Loucy (cell line): ENCODE measurements at regions not wholly inside any gene's neighbourhood (a gene's known extent, or its start where the extent isn't known, plus 50 kb on each side); places are given as distances from the start of the nearest gene placed in this dataset.

Source experiments
- H2AFZ ChIP-seq: fragments of 200-600 bp; sonication (generic); 2 replicates; pipeline ENCODE4 v1.6.0; 2016; ENCODE audit warnings: antibody characterized with exemption, mild to moderate bottlenecking, low read length, moderate library complexity
- H3F3A ChIP-seq: fragments of 200-600 bp; 2 replicates; pipeline ENCODE4 v1.6.0; 2016; ENCODE audit warnings: antibody characterized with exemption, low read depth, mild to moderate bottlenecking
- H3K27me3 ChIP-seq: fragments of 200-600 bp; sonication (generic); 2 replicates; pipeline ENCODE4 v1.6.1; 2014; ENCODE audit warnings: low read length, mild to moderate bottlenecking; ENCODE audit not compliant: insufficient read depth, poor library complexity, severe bottlenecking
- H3K36me3 ChIP-seq: fragments of 200-600 bp; sonication (generic); 2 replicates; pipeline ENCODE4 v1.6.1; 2016; ENCODE audit warnings: low read length; ENCODE audit not compliant: insufficient read depth
- H3K4me1 ChIP-seq: fragments of 200-600 bp; sonication (generic); 2 replicates; pipeline ENCODE4 v1.5.1; 2014; ENCODE audit warnings: low read length, mild to moderate bottlenecking; ENCODE audit not compliant: insufficient read depth, poor library complexity, severe bottlenecking
- H3K4me2 ChIP-seq: fragments of 200-600 bp; sonication (generic); 2 replicates; pipeline ENCODE4 v1.6.0; 2014; ENCODE audit warnings: antibody characterized with exemption, low read length, low read depth, mild to moderate bottlenecking; ENCODE audit not compliant: poor library complexity, severe bottlenecking
- H3K4me3 ChIP-seq: fragments of 200-600 bp; sonication (generic); 2 replicates; pipeline ENCODE4 v1.5.1; 2014; ENCODE audit warnings: low read length, mild to moderate bottlenecking, mixed read lengths; ENCODE audit not compliant: poor library complexity, severe bottlenecking
- H3K79me2 ChIP-seq: fragments of 200-600 bp; sonication (generic); 2 replicates; pipeline ENCODE4 v1.6.1; 2014; ENCODE audit warnings: low read length; ENCODE audit not compliant: insufficient read depth
- H3K9ac ChIP-seq: fragments of 200-600 bp; sonication (generic); 2 replicates; pipeline ENCODE4 v1.6.0; 2014; ENCODE audit warnings: mild to moderate bottlenecking, low read depth, low read length, moderate library complexity; ENCODE audit not compliant: poor library complexity, severe bottlenecking
- H3K9me2 ChIP-seq: fragments of 200-600 bp; sonication (generic); replicated peaks from 2 replicates; pipeline ENCODE4 v1.6.1; 2016; ENCODE audit warnings: low read depth, low read length, mixed read lengths
- H3K9me3 ChIP-seq: fragments of 200-600 bp; sonication (generic); 2 replicates; pipeline ENCODE4 v1.6.1; 2014; ENCODE audit warnings: mild to moderate bottlenecking, antibody characterized with exemption, low read length, low read depth; ENCODE audit not compliant: insufficient read depth
- H4K20me1 ChIP-seq: fragments of 200-600 bp; sonication (generic); 2 replicates; pipeline ENCODE4 v1.6.0; 2014; ENCODE audit warnings: antibody characterized with exemption, low read length, mild to moderate bottlenecking; ENCODE audit not compliant: insufficient read depth, poor library complexity, severe bottlenecking
- CTCF ChIP-seq: fragments of 200-600 bp; sonication (generic); conservative IDR thresholded peaks from 2 replicates; pipeline ENCODE4 v1.5.1; 2014; ENCODE audit warnings: mild to moderate bottlenecking, antibody characterized with exemption, low read length
- EZH2phosphoT487 ChIP-seq: fragments of 200-600 bp; IDR thresholded peaks from 2 replicates; pipeline ENCODE4 v1.6.1; 2018; ENCODE audit warnings: antibody characterized with exemption, mild to moderate bottlenecking, moderate library complexity, borderline replicate concordance

GRCh38 chr1:78289603-78290002, 201.2 kb upstream of the PTGFR start:
- no peak for TF ChIP-seq CTCF
- TF ChIP-seq EZH2phosphoT487: no peak
- Histone ChIP-seq H3K9ac (no peak overlapping the region), H3K4me1 (no peaks in the 10 kb centered on the region), H3K4me3 (no peak overlapping the region), H2AFZ (no peak overlapping the region), H3K9me3 (no peaks in the 10 kb centered on the region), H3K79me2 (no peaks in the 10 kb centered on the region), H3K9me2 (no peaks in the 10 kb centered on the region), H3F3A (no peaks in the 10 kb centered on the region), H3K27me3 (no peaks in the 10 kb centered on the region), H3K4me2 (no peak overlapping the region), H3K36me3 (no peaks in the 10 kb centered on the region), H4K20me1 (no peaks in the 10 kb centered on the region)

GRCh38 chr1:78291418-78291817, 199.4 kb upstream of the PTGFR start:
- no peaks in the 10 kb centered on the region for H3K4me1 ChIP-seq
- no peak for TF ChIP-seq CTCF
- no peak for TF ChIP-seq EZH2phosphoT487
- H4K20me1 ChIP-seq: no peaks in the 10 kb centered on the region
- H3K36me3 ChIP-seq: no peaks in the 10 kb centered on the region
- no peaks in the 10 kb centered on the region for H3K9me3 ChIP-seq
- no peaks in the 10 kb centered on the region for H3F3A ChIP-seq
- H3K9me2 ChIP-seq: no peaks in the 10 kb centered on the region
- H3K9ac ChIP-seq: no peak overlapping the region
- H3K27me3 ChIP-seq: no peaks in the 10 kb centered on the region
- no peaks in the 10 kb centered on the region for H3K79me2 ChIP-seq
- H3K4me2 ChIP-seq: no peak overlapping the region
- no peak overlapping the region for H3K4me3 ChIP-seq
- H2AFZ ChIP-seq: no peak overlapping the region

DNA sequence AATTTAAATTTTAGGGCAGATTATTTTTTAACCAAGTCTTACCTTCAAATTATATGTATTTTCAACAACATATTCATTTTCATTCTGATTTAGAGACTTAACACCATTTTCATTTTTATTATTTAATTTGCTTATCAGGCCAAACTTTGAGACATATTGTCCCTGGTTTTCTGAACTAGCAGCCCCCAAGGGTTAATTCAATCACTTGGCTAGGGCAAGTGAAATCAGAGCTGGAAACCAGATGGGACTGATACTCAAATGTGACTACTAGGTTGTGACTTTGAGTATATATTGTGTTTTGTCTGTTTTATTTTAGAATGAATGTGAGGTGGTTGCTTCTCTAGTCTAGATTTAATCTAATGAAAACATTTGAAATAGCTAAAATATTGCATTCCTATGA, 198.9 kb upstream of the PTGFR start:
- no peaks in the 10 kb centered on the region for H3K36me3 ChIP-seq
- H2AFZ ChIP-seq: no peak overlapping the region
- TF ChIP-seq EZH2phosphoT487 (no peak), CTCF (no peak)
- H4K20me1 ChIP-seq: no peaks in the 10 kb centered on the region
- H3K9ac ChIP-seq: no peak overlapping the region
- no peak overlapping the region for H3K4me3 ChIP-seq
- H3F3A ChIP-seq: no peaks in the 10 kb centered on the region
- H3K9me2 ChIP-seq: no peaks in the 10 kb centered on the region
- no peak overlapping the region for H3K4me2 ChIP-seq
- no peaks in the 10 kb centered on the region for H3K27me3 ChIP-seq
- no peaks in the 10 kb centered on the region for H3K9me3 ChIP-seq
- H3K79me2 ChIP-seq: no peaks in the 10 kb centered on the region
- no peaks in the 10 kb centered on the region for H3K4me1 ChIP-seq
